ENCODE measurements at regions not wholly inside any gene's neighbourhood (a gene's known extent, or its start where the extent isn't known, plus 50 kb on each side); places are given as distances from the start of the nearest gene placed in this dataset.

DNA sequence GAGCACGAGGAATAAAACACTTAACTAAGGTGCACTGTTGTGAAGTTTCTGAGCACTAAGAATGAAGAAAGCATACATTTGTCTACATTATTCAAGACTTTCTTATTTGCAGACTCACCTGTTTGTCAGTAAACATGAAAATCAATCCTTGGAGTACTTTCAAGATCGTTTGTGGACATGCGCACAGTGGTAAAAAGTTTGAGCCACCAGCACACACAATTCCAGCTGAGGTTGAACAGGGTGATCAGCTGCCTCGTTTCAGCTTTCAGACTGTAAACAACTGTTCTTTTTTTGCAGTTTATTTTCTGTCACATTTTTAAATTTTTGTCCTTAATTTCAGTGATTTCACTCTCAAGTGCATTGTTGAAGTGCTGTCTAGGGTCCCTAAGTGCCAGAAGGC is 143.8 kb upstream of the VCX2 start:
- FAIRE-seq = no peak
- no peak for DNase-seq (ENCODE audit: low spot score in 2 of 2)

DNA sequence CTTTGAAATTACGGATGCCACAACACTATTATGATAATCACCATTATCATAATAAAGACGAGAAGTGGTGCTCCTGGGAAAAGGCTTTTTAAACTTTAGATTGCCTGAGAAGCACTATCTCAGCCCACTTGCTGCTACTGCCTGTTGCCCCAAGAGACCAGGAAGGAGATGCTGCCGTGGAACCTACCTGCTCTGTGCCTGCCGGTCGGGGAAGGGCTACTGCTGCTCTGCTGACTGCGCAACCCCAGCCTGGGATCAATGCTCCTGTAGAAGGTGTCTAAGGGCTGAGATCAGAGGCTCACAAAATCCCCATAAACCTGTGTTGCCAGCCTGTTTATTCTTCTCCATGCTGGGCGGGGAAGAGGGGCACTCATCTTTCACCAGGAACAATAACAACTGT is 145.3 kb upstream of the VCX3B start:
- DNase-seq (ENCODE audit: low spot score in 2 of 2) = no peak
- no peak for FAIRE-seq

DNA sequence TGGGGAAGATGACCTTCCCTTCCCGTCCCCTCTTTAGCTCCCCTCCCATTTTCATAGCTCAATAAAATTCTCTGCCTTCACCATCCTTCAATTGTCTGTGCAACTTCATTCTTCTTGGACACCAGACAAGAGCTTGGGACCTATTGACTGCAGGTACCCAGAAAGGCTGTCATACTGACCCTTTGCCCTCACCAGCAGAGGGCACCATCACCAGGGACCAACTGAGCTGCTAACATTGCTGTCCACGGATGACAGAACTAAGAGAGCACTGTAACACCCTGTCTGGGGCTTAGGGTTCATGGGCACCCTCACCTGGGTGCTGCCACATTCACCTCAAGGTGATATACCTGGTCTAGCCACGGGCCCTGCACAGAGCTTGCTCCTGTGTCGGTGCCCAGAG is 141.3 kb upstream of the VCX3B start:
- DNase-seq (ENCODE audit: low spot score in 2 of 2) (no peak), FAIRE-seq (no peak)

DNA sequence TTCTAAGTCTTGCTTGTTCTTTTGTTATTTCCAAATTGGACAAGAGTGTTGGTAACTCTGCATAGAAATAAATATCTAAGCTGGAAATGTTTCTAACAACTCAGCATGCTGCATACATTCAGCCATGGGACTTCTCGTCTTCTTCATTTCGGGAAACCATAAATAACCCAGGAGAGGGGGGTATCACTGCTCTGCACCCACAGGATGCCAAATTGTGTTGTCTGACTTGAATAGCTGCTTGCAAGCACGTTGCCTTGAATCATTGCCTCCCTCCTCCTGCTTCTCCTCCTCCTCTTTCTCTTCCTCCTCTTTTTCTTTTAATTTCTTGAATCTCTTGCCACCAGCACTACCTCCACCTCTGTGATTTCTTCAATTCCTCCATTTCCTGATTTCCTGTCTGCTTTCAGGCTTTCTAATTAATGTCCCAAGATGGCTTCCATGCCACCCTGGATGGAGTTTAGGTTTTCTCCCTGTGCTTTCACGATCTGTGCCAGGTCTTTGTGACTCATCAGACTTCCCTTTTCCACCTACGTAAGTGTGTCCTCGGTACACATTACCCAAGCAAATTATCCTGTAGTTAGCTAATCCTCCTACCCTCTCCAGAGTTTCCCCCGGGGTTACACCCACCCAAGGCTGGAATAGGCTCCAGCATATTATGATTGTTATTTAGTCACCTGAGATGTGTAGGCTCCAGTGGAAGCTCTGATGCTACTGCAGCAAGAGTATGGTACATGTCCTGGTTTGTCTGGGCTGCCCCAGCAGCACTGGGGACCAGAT is 122.6 kb upstream of the VCX3B start:
- FAIRE-seq (no peak), DNase-seq (ENCODE audit: low spot score in 2 of 2) (no peak)

DNA sequence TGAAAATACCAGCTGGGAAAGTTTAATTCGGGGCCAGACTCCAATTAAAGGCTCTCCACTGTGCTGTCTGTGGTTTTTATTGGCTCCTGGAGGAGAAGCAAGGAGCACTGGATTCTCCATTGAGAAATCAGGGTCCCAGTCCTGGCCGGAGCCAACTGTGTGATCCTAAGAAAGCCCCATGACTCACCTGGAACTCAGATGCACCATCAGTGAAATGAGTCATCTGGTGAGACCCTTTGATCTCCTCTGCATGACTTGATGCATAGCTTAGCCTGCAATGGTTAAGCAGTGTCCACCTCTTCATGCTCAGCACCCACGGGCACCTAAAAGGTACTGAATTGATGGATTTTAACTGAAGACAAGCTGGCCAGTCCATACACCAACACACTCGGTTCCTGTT is 119.2 kb upstream of the VCX3B start:
- DNase-seq (ENCODE audit: low spot score in 2 of 2) = no peak
- no peak for FAIRE-seq

DNA sequence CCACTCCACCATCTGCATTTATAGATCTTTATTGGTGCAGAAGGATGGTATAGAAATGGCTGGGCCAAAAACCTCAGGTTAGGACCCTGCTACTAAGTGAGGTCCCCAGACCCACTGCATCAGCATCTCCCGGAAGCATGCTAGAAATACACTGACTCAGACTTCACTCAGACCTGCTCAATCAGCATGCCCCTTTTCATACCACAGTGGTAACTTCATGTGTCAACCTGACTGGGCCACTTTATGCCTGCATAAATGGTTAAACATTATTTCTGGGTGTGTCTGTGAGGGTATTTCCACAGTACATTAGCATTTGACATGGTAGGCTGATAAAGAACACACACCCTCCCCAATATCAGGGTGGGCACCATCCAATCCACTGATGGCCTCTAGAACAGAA is 118.6 kb upstream of the VCX3B start:
- FAIRE-seq (no peak), DNase-seq (ENCODE audit: low spot score in 2 of 2) (no peak)

DNA sequence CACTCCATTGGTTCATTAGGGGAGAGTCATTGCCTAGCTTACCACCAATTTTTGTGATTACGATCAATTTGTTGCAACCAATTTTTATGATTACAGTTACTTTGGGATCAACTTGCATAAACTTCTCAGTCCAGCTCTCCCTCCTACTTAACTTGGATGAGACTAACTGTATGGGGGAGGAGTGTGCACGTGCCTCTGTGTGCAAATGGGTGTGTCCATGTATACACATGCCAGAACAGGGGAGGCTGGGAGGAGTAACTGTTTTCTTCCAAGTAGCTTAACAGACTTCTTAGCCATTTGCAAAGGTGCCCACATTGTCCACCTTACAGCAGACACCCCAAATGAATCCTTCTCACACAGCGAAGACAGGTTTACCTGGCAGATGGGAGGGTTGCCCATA is 117.7 kb upstream of the VCX3B start:
- DNase-seq (ENCODE audit: low spot score in 2 of 2) (no peak), FAIRE-seq (no peak)

DNA sequence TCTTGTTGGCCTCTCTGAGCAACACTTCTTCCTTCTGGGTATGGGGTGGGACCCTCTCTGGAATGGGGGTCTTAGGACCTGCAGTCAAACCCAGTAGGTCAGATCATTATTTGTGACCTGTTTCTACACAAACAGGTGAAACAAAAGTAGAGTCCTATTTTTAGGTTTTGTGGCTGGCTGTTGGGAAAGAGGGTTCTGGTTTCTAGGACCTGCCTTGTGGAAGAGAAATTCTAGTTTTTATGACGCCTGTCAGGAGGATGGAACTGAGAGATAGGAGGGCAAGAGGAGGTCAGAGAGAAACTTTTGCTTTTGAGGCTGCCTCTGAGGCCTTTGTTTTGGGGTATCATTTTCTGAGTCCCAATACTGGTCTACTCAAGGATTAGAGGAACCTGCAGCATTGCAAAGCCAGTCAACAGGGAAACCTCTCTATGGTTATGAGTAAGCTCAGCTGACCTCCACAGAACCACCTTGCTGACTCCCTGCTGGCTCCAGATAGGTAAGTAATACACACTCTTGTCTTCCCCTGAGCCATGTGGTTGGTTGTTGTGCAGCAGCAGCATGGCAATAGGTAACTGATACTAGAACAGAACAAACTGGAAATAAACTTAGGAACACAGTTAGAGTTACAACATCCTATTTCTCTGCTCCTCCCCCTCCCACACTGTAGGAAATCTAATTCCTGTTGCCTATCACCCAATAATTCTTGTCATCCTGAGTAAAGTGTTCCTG is 114.7 kb upstream of the VCX3B start:
- no peak for FAIRE-seq
- DNase-seq (ENCODE audit: low spot score in 2 of 2) = no peak

DNA sequence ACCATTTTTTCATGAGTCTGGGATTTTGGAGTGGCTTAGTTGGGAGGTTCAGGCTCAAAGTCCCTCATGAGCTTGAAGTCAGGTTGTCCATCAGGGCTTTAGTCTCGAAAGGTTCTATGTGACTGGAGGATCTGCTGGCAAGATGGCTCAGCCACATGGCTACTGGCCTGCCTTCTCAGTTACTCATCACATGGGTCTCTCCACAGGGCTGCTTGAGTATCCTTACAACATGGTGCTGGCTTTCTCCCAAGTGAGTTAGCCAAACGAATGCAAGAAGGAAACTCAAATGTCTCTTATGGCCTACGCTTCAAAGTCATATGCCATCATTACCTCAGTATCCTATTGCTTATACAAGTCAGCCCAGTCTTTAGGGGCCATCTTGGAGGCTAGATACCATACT is 106.3 kb upstream of the VCX3B start:
- DNase-seq (ENCODE audit: low spot score in 2 of 2) = no peak
- no peak for FAIRE-seq

DNA sequence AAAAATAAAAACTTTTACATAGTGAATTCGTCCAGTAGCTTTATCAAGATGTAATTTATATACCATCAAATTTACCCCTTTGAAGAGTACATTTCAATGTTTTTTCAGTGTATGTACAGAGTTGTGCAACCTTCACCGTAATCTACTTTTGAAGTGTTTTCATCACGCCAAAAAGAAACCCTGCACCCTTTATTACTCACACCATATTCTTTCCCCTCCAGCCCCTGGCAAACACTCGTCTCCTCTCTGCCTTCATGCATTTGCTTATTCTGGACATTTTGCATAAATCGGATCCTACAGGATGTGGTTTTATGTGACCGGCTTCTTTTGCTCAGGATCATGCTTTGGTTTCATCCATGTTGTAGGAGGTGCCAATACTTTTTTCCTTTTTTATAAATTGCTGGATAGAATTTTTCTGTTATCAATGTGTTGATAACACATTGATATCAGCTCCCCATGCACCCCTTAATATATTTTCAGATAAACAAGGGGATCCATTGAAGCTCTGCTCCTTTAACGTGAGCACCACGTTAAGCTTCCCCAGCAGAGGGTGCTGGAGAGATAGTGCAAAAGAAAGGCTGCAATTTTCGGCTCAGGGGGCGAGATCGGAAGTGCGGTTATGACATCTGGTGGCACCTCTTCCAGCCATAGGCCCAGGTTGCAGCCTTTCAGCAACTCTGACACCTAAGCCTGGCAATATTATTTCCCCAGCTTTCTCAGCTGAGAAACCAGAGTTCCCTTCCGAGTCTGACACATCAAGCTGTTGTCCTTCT is 100.1 kb upstream of the VCX3B start:
- no peak for FAIRE-seq
- no peak for DNase-seq (ENCODE audit: low spot score in 2 of 2)

DNA sequence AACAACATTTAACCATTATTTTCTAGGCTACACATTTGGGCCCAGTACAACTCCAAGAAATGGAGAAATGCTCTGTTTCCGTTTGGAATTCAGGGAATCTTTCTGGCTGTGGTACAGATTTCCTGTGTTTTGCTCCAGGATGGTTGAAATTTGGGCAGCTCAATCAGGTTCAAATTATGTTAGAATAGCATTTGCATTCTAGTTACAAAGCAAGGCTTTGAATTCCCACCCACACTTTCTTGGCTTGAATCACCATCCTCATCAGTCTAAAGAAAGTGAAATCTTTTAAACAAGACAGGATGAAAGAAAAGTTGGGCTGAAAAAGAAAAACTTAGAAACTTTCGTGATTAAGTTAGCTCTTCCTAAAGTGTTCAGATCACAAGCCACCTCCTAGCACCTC is 98.1 kb upstream of the VCX3B start:
- DNase-seq (ENCODE audit: low spot score in 2 of 2) = no peak
- no peak for FAIRE-seq

DNA sequence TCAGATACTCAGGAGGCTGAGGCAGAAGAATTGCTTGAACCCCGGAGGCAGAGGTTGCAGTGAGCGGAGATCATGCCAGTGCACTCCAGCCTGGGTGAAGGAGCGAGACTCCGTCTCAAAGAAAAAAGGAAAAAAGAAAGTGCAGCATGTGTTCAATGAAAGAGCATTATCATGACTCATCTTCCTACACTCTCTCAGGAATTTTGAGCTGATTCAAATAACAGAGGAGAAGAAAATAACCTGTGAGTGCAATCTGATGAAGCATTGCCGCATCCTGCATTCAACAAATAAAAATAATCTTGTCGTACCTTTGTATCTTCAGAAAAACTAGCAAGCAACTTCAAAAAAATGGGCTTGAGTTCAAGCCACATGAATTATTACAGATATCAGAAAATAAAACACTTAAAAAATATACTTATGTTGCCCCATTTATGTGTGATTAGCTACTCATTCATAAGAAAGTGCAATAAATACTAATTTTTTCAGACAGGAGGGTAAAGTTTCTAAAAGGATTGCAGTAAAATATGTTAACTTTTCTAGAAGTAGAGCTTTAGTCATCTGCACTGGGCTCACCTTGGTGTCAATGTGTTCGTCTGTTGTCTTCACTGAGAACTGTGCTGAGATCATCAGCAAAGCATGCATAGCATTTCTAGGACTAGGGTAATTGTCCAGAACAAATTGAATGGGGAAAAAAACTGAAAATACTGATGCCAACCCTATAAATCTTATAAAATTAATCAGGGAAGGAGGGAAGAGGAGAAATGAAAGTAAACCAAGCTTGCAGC is 90.4 kb upstream of the VCX3B start:
- FAIRE-seq = no peak
- no peak for DNase-seq (ENCODE audit: low spot score in 2 of 2)

DNA sequence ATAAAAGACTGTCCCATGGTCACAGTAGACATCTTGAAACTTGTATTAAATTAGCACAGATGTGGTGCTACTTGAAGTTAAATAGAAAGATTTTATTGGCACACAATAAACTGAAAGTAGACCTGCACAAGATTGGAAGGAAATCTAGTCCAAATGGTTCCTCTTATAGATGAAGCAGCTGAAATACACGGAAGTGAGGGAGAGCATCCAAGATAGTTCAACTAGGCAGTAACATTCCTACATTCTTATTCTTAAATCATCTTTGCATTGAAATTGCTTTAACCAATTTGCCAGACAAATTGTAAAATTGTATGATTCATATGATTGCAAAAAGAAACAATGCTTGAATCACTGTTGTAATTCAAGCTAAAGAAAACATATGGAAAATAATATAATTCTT is 87.6 kb upstream of the VCX3B start:
- DNase-seq (ENCODE audit: low spot score in 2 of 2) (no peak), FAIRE-seq (no peak)

DNA sequence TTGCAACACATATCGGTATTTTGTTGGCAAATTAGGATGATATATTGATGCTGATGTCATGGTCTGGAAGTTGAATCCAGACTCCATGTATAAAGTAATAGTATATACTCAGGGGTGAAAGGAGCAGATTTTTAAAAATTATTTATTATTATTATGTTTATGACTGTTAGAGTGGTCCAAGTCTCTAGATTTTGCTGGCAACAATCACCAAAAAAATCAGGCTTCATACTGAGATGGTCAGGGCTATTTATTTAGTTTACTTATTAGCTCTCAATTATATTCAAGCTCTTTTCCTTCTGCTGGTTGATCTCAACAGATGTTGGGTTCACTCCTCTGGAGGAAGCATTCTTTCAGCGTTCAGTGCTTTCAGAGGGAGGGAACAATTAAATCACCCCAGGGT is 73.9 kb upstream of the VCX3B start:
- DNase-seq (ENCODE audit: low spot score in 2 of 2) = no peak
- no peak for FAIRE-seq

DNA sequence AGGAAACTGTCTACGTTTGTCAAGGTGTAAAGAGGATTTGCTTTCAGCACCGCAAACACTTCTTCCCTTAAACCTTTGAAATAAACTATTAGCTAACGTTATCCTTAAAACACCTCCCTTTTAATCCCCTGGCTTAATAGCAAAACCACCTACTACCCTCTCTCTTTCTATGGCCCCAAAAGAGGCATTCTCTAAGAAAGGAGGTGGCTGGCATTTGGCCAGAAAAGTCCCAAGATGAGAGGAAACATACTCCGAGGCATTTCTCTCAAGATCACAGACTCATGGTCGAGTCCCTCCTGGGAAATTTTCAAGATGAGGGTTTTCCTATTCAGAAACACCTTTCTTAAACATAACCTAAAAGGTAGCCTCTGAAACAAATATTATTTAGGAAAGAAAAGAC is 60.6 kb upstream of the VCX3B start:
- DNase-seq (ENCODE audit: low spot score in 2 of 2) = no peak

DNA sequence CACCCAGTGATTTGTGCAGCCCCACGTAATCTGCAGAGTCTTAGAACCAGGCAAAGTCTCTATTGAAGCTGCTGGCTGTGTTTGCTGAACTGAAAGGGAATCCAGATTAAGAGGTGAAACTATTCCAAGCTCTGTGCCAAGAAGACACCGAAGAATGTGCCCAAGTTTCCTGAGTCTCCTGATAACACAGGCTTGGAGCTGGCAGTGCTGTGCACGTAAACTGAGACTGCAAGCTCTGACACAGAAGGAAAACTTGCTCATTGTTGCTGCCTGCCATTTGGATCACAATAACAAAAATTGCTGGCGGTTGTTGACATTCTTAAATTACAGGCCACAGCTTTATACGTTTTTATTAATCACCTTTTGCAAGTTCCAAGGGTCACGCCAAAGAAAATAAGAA is 60.2 kb upstream of the VCX3B start:
- FAIRE-seq = no peak
- no peak for DNase-seq (ENCODE audit: low spot score in 2 of 2)

More for the DNA sequence above, 60.6 kb upstream of the VCX3B start:
- FAIRE-seq = no peak

DNA sequence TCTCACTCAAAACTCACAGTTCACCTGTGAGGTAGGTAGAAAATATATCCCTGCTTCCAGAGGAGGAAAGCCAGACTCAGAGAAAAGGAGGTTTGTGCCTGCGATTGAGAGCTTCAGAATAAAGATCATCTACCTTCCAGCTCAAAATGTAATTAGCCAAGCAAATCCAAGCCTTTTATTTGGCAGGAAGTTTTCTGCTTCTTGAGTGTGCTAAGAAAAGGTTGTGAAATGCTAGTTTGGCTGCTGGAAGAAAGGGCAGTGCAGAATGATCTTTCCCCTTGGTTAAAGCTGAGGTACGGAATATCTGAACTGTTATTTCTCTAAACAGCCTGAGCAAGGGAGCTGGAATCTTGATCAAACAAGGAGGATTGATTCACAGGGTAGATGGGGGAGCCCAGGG is 59.7 kb upstream of the VCX3B start:
- FAIRE-seq (no peak), DNase-seq (ENCODE audit: low spot score in 2 of 2) (no peak)

DNA sequence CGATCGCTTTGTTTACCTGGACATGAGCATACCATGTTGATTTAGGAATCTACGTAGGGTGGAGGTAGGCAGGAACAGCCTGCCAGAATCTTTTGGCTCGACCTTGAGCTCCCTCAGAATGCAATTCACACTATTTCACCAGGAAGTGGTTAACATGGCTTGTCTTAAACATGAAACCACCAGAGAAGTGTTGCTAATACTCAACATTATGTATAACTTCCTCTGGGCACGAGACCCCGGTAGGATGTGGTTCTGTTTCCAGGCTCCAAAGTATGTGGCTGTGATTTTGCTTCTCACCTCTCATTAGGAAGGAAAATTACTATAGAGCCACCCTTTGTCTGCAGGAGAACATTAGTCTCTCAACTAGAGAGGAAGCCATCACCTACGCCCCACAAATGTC is 59.0 kb upstream of the VCX3B start:
- FAIRE-seq = no peak
- DNase-seq (ENCODE audit: low spot score in 2 of 2) = no peak

DNA sequence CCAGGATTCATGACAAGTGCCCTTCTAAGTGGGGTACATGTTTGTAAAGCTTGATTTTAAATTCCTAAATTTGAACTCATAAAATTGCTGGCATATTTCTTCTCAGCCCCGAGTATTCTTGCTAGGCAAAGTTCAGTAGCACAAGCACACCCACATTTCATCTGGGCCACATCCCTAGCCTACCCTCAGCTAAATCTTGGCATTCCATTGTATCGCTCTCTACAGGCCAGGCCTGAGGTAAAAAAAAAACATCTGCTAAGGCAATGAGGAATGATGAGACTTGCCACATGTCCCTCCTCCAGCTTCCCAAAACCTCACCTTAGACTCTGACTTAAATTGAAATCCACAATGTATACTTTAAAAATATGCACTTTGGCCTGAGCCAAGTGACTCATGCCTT is 51.4 kb upstream of the VCX3B start:
- FAIRE-seq = no peak
- DNase-seq (ENCODE audit: low spot score in 2 of 2) = no peak
